ENCODE measurements at regions not wholly inside any gene's neighbourhood (a gene's known extent, or its start where the extent isn't known, plus 50 kb on each side); places are given as distances from the start of the nearest gene placed in this dataset.

DNA sequence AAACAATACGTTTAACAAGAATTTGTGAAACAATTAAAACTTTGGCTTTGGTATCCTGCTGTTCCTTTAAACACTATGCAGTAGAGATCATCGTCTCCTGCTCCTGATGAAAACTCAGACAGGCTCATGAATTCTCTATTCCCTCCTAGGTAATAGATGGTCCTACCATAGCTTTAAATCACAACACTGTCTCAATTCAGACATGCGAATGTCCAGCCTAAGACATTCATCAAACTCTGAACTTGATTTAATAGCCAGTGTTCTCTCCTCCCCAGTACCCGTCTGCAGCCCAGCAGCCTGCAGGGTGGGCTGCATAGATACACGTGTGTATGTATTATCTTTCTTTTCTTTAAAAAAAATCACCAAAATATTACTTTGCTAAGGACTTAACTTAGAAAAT lies 232.8 kb downstream of the TTLL2 start:
- TF ChIP-seq SP1 (IDR thresholded peaks at IDR 0.05), result no peak
- TF ChIP-seq BHLHE40 (IDR thresholded peaks at IDR 0.05; ENCODE audit: borderline replicate concordance), result no peak
- TF ChIP-seq FOXK2 (IDR thresholded peaks at IDR 0.05), result no peak
- no peak for TF ChIP-seq LEF1 (IDR thresholded peaks at IDR 0.05; ENCODE audit: borderline replicate concordance)
- TF ChIP-seq ELF4 (IDR thresholded peaks at IDR 0.05), result no peak

Measured in HEK293T (cell line).